HCT116 (cell line): ENCODE measurements at regions not wholly inside any gene's neighbourhood (a gene's known extent, or its start where the extent isn't known, plus 50 kb on each side); places are given as distances from the start of the nearest gene placed in this dataset.

Source experiments
- CBX3 ChIP-seq: IDR thresholded peaks from 2 replicates; pipeline ENCODE4 v1.6.1; 2012; ENCODE audit warnings: low read depth
- CEBPB ChIP-seq: IDR thresholded peaks from 2 replicates; pipeline ENCODE4 v1.6.1; 2012; ENCODE audit warnings: low read depth
- EZH2 ChIP-seq: fragments of 200-600 bp; sonication (generic); IDR thresholded peaks from 2 replicates; pipeline ENCODE4 v1.6.1; 2017; ENCODE audit warnings: antibody characterized with exemption, mixed run types
- POLR2A ChIP-seq: IDR thresholded peaks from 2 replicates; pipeline ENCODE4 v1.7.0; 2011; ENCODE audit warnings: borderline replicate concordance; ENCODE audit not compliant: insufficient read depth, insufficient read length; ENCODE audit errors: extremely low read depth
- POLR2AphosphoS5 ChIP-seq: IDR thresholded peaks from 2 replicates; pipeline ENCODE4 v1.6.1; 2011; ENCODE audit warnings: mild to moderate bottlenecking, low read depth, low read length, moderate library complexity
- RAD21 ChIP-seq: IDR thresholded peaks from 2 replicates; pipeline ENCODE4 v1.6.1; 2012; ENCODE audit warnings: low read depth, mild to moderate bottlenecking
- SIN3A ChIP-seq: IDR thresholded peaks from 2 replicates; pipeline ENCODE4 v1.6.1; 2012; ENCODE audit warnings: low read depth
- YY1 ChIP-seq: IDR thresholded peaks from 2 replicates; pipeline ENCODE4 v1.6.1; 2011; ENCODE audit warnings: low read length, low read depth, moderate library complexity, mild to moderate bottlenecking; ENCODE audit not compliant: insufficient replicate concordance; ENCODE audit errors: extremely low read depth
- TF ChIP-seq, protein P1 (sequence below), 3 experiments: fragments of 200-600 bp in 1 of 3; sonication (generic) in 1 of 3; IDR thresholded peaks in 2 of 3; conservative IDR thresholded peaks in 1 of 3; 2 replicates each; pipeline ENCODE4 v1.5.1; 2012 to 2017; ENCODE audit warnings: low read depth in 2 of 3, low read length in 2 of 3, antibody characterized with exemption in 1 of 3, borderline replicate concordance in 1 of 3, control low read depth in 1 of 3, mild to moderate bottlenecking in 1 of 3, mixed read lengths in 1 of 3, mixed run types in 1 of 3, moderate library complexity in 1 of 3; ENCODE audit not compliant: insufficient read depth in 1 of 3

DNA sequence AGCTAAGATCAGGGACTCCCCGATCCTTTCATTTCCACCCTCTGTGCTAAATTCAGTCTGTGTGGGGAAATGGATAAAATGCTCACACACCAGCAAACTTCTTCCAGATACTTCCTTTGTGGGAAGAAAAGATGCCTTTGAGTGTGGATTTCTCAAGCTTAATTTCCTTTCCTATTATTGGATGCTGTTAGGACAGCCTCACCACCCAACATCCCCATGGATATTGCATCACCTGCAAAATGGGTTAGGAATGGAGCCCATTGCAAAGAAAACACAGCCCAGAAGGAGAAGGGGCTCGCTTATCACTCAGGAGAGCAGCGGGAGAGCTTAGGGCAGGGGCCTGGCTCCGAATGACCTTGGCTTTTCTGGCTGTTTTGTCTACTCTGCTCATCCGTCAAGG is 272.2 kb downstream of the CDC5L start:
- TF ChIP-seq, protein P1, sequence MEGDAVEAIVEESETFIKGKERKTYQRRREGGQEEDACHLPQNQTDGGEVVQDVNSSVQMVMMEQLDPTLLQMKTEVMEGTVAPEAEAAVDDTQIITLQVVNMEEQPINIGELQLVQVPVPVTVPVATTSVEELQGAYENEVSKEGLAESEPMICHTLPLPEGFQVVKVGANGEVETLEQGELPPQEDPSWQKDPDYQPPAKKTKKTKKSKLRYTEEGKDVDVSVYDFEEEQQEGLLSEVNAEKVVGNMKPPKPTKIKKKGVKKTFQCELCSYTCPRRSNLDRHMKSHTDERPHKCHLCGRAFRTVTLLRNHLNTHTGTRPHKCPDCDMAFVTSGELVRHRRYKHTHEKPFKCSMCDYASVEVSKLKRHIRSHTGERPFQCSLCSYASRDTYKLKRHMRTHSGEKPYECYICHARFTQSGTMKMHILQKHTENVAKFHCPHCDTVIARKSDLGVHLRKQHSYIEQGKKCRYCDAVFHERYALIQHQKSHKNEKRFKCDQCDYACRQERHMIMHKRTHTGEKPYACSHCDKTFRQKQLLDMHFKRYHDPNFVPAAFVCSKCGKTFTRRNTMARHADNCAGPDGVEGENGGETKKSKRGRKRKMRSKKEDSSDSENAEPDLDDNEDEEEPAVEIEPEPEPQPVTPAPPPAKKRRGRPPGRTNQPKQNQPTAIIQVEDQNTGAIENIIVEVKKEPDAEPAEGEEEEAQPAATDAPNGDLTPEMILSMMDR (IDR thresholded peaks at IDR 0.05 in 2 of 3, conservative IDR thresholded peaks at IDR 0.05 in 1 of 3; ENCODE audit: borderline replicate concordance in 1 of 3, insufficient read depth in 1 of 3, low read depth in 2 of 3, low read length in 2 of 3) = no peak
- TF ChIP-seq SIN3A (no peak), POLR2AphosphoS5 (no peak), CEBPB (no peak), RAD21 (no peak), YY1 (no peak), EZH2 (no peak), CBX3 (no peak), POLR2A (no peak)
